GM18507 (cell line): ENCODE measurements at regions not wholly inside any gene's neighbourhood (a gene's known extent, or its start where the extent isn't known, plus 50 kb on each side); places are given as distances from the start of the nearest gene placed in this dataset.
"Not testable (repeated sequence)": the region's sequence is repeated elsewhere in the genome, so short reads cannot be mapped to it uniquely, and the experiment has no call there.

ENCODE experiments used
- DNase-seq: peaks from one replicate; pipeline ENCODE4 v3.0.0; 2011; ENCODE audit warnings: low read depth; ENCODE audit not compliant: insufficient read length; ENCODE audit errors: extremely low spot score
- FAIRE-seq: peaks from 2 replicates; lab custom pipeline; 2011; peaks lifted over from hg19 to GRCh38; lab: Jason Lieb, UNC

GRCh38 chr2:87595017-87595416, 152.9 kb upstream of the PLGLB2 start:
- not testable (repeated sequence) for DNase-seq, FAIRE-seq

GRCh38 chr2:87600961-87601360, 146.9 kb upstream of the PLGLB2 start:
- not testable (repeated sequence) for DNase-seq, FAIRE-seq

- DNase-seq, FAIRE-seq: not testable (repeated sequence)
These were observed 145.8 kb upstream of the PLGLB2 start for GRCh38 chr2:87602118-87602517.

GRCh38 chr2:87602728-87603127, 145.2 kb upstream of the PLGLB2 start:
- FAIRE-seq, DNase-seq: not testable (repeated sequence)

GRCh38 chr2:87603418-87604278, 144.2 kb upstream of the PLGLB2 start:
- not testable (repeated sequence) for FAIRE-seq, DNase-seq

- DNase-seq, FAIRE-seq: not testable (repeated sequence)
These were observed 143.5 kb upstream of the PLGLB2 start for GRCh38 chr2:87604279-87604818.

- FAIRE-seq, DNase-seq: not testable (repeated sequence)
These were observed 142.9 kb upstream of the PLGLB2 start for GRCh38 chr2:87604980-87605379.

GRCh38 chr2:87608377-87609166, 139.3 kb upstream of the PLGLB2 start:
- DNase-seq = not testable (repeated sequence)

GRCh38 chr2:87610974-87611373, 136.9 kb upstream of the PLGLB2 start:
- FAIRE-seq = not testable (repeated sequence)

More at GRCh38 chr2:87608377-87609166, 139.3 kb upstream of the PLGLB2 start:
- FAIRE-seq = not testable (repeated sequence)

GRCh38 chr2:87611416-87611815, 136.5 kb upstream of the PLGLB2 start:
- not testable (repeated sequence) for FAIRE-seq, DNase-seq

More at GRCh38 chr2:87610974-87611373, 136.9 kb upstream of the PLGLB2 start:
- not testable (repeated sequence) for DNase-seq

- not testable (repeated sequence) for DNase-seq, FAIRE-seq
These were observed 135.9 kb upstream of the PLGLB2 start for GRCh38 chr2:87611956-87612355.

- FAIRE-seq, DNase-seq: not testable (repeated sequence)
These were observed 133.0 kb upstream of the PLGLB2 start for GRCh38 chr2:87614829-87615434.

- FAIRE-seq, DNase-seq: not testable (repeated sequence)
These were observed 128.8 kb upstream of the PLGLB2 start for GRCh38 chr2:87619121-87619520.

- not testable (repeated sequence) for DNase-seq, FAIRE-seq
These were observed 126.7 kb upstream of the PLGLB2 start for GRCh38 chr2:87621139-87621538.

- not testable (repeated sequence) for DNase-seq, FAIRE-seq
These were observed 125.2 kb upstream of the PLGLB2 start for GRCh38 chr2:87622720-87623119.

GRCh38 chr2:87629491-87630458, 118.1 kb upstream of the PLGLB2 start:
- FAIRE-seq = not testable (repeated sequence)

GRCh38 chr2:87630892-87631291, 117.0 kb upstream of the PLGLB2 start:
- peak; percentile 63 for FAIRE-seq

More at GRCh38 chr2:87629491-87630458, 118.1 kb upstream of the PLGLB2 start:
- not testable (repeated sequence) for DNase-seq

GRCh38 chr2:87631402-87631801, 116.5 kb upstream of the PLGLB2 start:
- DNase-seq, FAIRE-seq: not testable (repeated sequence)

More at GRCh38 chr2:87630892-87631291, 117.0 kb upstream of the PLGLB2 start:
- DNase-seq = not testable (repeated sequence)
